GM23338 (cell line): ENCODE measurements at regions not wholly inside any gene's neighbourhood (a gene's known extent, or its start where the extent isn't known, plus 50 kb on each side); places are given as distances from the start of the nearest gene placed in this dataset.

Experiments
- ATAC-seq: fragments of 200-7000 bp; cut with Tn5 transposase; 3 replicates; pipeline ENCODE4 v1.9.1; 2020
- DNase-seq: peaks from one replicate; pipeline ENCODE4 v3.0.0-alpha.2; 2015; ENCODE audit warnings: low spot score
- H2AFZ ChIP-seq: fragments of 200-600 bp; sonication (generic); 2 replicates; pipeline ENCODE4 v1.8.0; 2016; ENCODE audit warnings: antibody characterized with exemption, mild to moderate bottlenecking, moderate library complexity
- H3F3A ChIP-seq: fragments of 200-600 bp; sonication (generic); replicated peaks from 2 replicates; pipeline ENCODE4 v1.8.0; 2017; ENCODE audit warnings: antibody characterized with exemption, mixed run types, low read depth
- H3K27ac ChIP-seq: fragments of 200-600 bp; sonication (generic); 2 replicates; pipeline ENCODE4 v1.6.1; 2016; ENCODE audit warnings: low read depth
- H3K27me3 ChIP-seq: fragments of 200-600 bp; sonication (generic); 2 replicates; pipeline ENCODE4 v1.8.0; 2016; ENCODE audit warnings: mild to moderate bottlenecking, mixed run types, moderate library complexity; ENCODE audit not compliant: insufficient read depth
- H3K36me3 ChIP-seq: fragments of 200-600 bp; sonication (generic); 2 replicates; pipeline ENCODE4 v1.8.0; 2016; ENCODE audit warnings: mild to moderate bottlenecking; ENCODE audit not compliant: insufficient read depth
- H3K4me1 ChIP-seq: fragments of 200-600 bp; sonication (generic); 2 replicates; pipeline ENCODE4 v1.8.0; 2016; ENCODE audit warnings: mild to moderate bottlenecking, moderate library complexity; ENCODE audit not compliant: insufficient read depth
- H3K4me2 ChIP-seq: fragments of 200-600 bp; sonication (generic); 2 replicates; pipeline ENCODE4 v1.7.1; 2017; ENCODE audit warnings: mixed run types
- H3K4me3 ChIP-seq: fragments of 200-600 bp; sonication (generic); 2 replicates; pipeline ENCODE4 v1.6.1; 2016; ENCODE audit warnings: mixed run types
- H3K79me2 ChIP-seq: fragments of 200-600 bp; sonication (generic); replicated peaks from 2 replicates; pipeline ENCODE4 v1.8.0; 2017; ENCODE audit warnings: mild to moderate bottlenecking; ENCODE audit not compliant: insufficient read depth
- H3K9me2 ChIP-seq: fragments of 200-600 bp; sonication (generic); 2 replicates; pipeline ENCODE4 v1.8.0; 2017; ENCODE audit not compliant: insufficient read depth
- H4K20me1 ChIP-seq: fragments of 200-600 bp; sonication (generic); replicated peaks from 2 replicates; pipeline ENCODE4 v1.8.0; 2017; ENCODE audit warnings: mild to moderate bottlenecking; ENCODE audit not compliant: insufficient read depth
- H3K27ac Mint-ChIP-seq: 2 replicates; pipeline ENCODE4 v1.8.0; 2020; ENCODE audit warnings: inconsistent platforms, mild to moderate bottlenecking, moderate library complexity, mixed read lengths
- H3K27me3 Mint-ChIP-seq: 3 replicates; pipeline ENCODE4 v1.8.0; 2022; ENCODE audit warnings: low read depth, mild to moderate bottlenecking, moderate library complexity, mixed read lengths, inconsistent platforms; ENCODE audit not compliant: insufficient read depth, poor library complexity
- H3K36me3 Mint-ChIP-seq: 3 replicates; pipeline ENCODE4 v1.8.0; 2021; ENCODE audit warnings: low read depth, mild to moderate bottlenecking, inconsistent platforms, moderate library complexity, mixed read lengths
- H3K4me1 Mint-ChIP-seq: 3 replicates; pipeline ENCODE4 v1.8.0; 2020; ENCODE audit warnings: mild to moderate bottlenecking, inconsistent platforms, mixed read lengths
- H3K4me3 Mint-ChIP-seq: 3 replicates; pipeline ENCODE4 v1.8.0; 2021; ENCODE audit warnings: moderate library complexity, mild to moderate bottlenecking, inconsistent platforms, mixed read lengths
- H3K9me3 Mint-ChIP-seq: 3 replicates; pipeline ENCODE4 v1.8.0; 2020; ENCODE audit warnings: moderate library complexity, mild to moderate bottlenecking, inconsistent platforms, mixed read lengths
- CREB1 ChIP-seq: fragments of 250-450 bp; sonication (Bioruptor Pico); IDR thresholded peaks from 2 replicates; pipeline ENCODE4 v1.5.0; 2020; ENCODE audit warnings: low read depth, mild to moderate bottlenecking, moderate library complexity
- CTCF ChIP-seq, 2 experiments: fragments of 200-600 bp in 1 of 2; sonication (generic) in 1 of 2; conservative IDR thresholded peaks; 2 replicates each; pipeline versions ENCODE4 v1.5.1 to v1.6.1; 2016 to 2017; ENCODE audit warnings: antibody characterized with exemption in 2 of 2, low read depth in 2 of 2, mild to moderate bottlenecking in 2 of 2, moderate library complexity in 1 of 2
- EZH2 ChIP-seq: fragments of 200-600 bp; sonication (generic); IDR thresholded peaks from one replicate; pipeline ENCODE4 v1.8.0; 2017; ENCODE audit warnings: antibody characterized with exemption, mild to moderate bottlenecking, low read depth; ENCODE audit not compliant: unreplicated experiment
- EZH2phosphoT487 ChIP-seq: fragments of 200-600 bp; sonication (generic); IDR thresholded peaks from one replicate; pipeline ENCODE4 v1.8.1; 2018; ENCODE audit warnings: antibody characterized with exemption; ENCODE audit not compliant: unreplicated experiment
- JUNB ChIP-seq: IDR thresholded peaks from one replicate; pipeline ENCODE4 v1.6.1; 2016; ENCODE audit warnings: antibody characterized with exemption; ENCODE audit not compliant: unreplicated experiment
- NANOG ChIP-seq: IDR thresholded peaks from 2 replicates; pipeline ENCODE4 v1.6.1; 2016; ENCODE audit warnings: antibody characterized with exemption, borderline replicate concordance
- POLR2AphosphoS5 ChIP-seq: IDR thresholded peaks from 2 replicates; pipeline ENCODE4 v1.6.1; 2016; ENCODE audit warnings: antibody characterized with exemption, low read depth
- REST ChIP-seq: IDR thresholded peaks from one replicate; pipeline ENCODE4 v1.6.1; 2018; ENCODE audit warnings: antibody characterized with exemption; ENCODE audit not compliant: unreplicated experiment
- STAT1 ChIP-seq: IDR thresholded peaks from one replicate; pipeline ENCODE4 v1.6.1; 2016; ENCODE audit warnings: antibody characterized with exemption; ENCODE audit not compliant: unreplicated experiment
- ZNF331 ChIP-seq: fragments of 250-450 bp; sonication (Bioruptor Pico); IDR thresholded peaks from 2 replicates; pipeline ENCODE4 v1.5.0; 2020; ENCODE audit warnings: low read depth, mild to moderate bottlenecking, moderate library complexity
- ZNF462 ChIP-seq: fragments of 250-450 bp; sonication (Bioruptor Pico); IDR thresholded peaks from 2 replicates; pipeline ENCODE4 v1.5.0; 2020; ENCODE audit warnings: mild to moderate bottlenecking, moderate library complexity
- TF ChIP-seq, protein P1 (sequence below): IDR thresholded peaks from 2 replicates; pipeline ENCODE4 v1.6.1; 2016; ENCODE audit warnings: antibody characterized with exemption

- TF ChIP-seq EZH2, result no peak
These were observed 70.6 kb upstream of the PHACTR1 start (continued) for GRCh38 chr6:12645941-12646340.

DNA sequence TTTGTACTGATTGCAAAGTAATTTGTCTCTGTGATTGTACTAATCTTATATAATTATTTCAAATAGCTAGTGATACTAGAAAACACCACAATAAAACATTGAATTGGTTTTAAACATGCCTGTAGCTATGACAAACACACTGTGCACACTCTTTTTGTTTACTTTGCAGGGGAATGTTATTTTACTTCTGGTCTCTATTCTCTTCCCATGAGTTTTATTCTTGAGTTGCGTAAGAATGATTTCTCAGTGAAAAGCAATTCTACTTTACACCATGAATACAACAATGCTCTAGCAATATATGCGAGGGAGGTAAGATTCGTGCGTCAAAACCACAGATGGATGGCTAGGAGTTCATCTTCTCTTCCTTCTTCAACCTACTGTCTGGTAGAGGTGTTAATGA lies 68.4 kb upstream of the PHACTR1 start:
- Histone ChIP-seq H3K4me3 (no peak overlapping the region), H3K27me3 (no peaks in the 10 kb centered on the region), H3K4me2 (no peak overlapping the region), H2AFZ (no peak overlapping the region), H4K20me1 (no peaks in the 10 kb centered on the region), H3K36me3 (no peaks in the 10 kb centered on the region), H3K27ac (no peak overlapping the region), H3K9me2 (no peaks in the 10 kb centered on the region), H3F3A (no peaks in the 10 kb centered on the region), H3K79me2 (no peaks in the 10 kb centered on the region), H3K4me1 (no peaks in the 10 kb centered on the region)
- H3K4me1 Mint-ChIP-seq, result no peaks in the 10 kb centered on the region
- TF ChIP-seq JUNB, result no peak
- no peak for TF ChIP-seq POLR2AphosphoS5
- no peak for TF ChIP-seq ZNF331 (CRISPR knock-in tag)
- no peak for TF ChIP-seq REST
- TF ChIP-seq NANOG, result no peak
- no peak for TF ChIP-seq CTCF (conservative IDR thresholded peaks at IDR 0.05; ENCODE audit: low read depth in 2 of 2)
- TF ChIP-seq STAT1, result no peak
- TF ChIP-seq EZH2phosphoT487, result no peak
- TF ChIP-seq EZH2, result no peak
- TF ChIP-seq, protein P1, sequence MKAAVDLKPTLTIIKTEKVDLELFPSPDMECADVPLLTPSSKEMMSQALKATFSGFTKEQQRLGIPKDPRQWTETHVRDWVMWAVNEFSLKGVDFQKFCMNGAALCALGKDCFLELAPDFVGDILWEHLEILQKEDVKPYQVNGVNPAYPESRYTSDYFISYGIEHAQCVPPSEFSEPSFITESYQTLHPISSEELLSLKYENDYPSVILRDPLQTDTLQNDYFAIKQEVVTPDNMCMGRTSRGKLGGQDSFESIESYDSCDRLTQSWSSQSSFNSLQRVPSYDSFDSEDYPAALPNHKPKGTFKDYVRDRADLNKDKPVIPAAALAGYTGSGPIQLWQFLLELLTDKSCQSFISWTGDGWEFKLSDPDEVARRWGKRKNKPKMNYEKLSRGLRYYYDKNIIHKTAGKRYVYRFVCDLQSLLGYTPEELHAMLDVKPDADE, result no peak
- no peak for TF ChIP-seq ZNF462
- TF ChIP-seq CREB1 (CRISPR knock-in tag), result no peak
- H3K9me3 Mint-ChIP-seq, result no peaks in the 10 kb centered on the region
- H3K27ac Mint-ChIP-seq, result no peak overlapping the region
- H3K4me3 Mint-ChIP-seq, result no peak overlapping the region
- no peak for DNase-seq
- H3K36me3 Mint-ChIP-seq, result no peaks in the 10 kb centered on the region
- no peaks in the 10 kb centered on the region for H3K27me3 Mint-ChIP-seq
- ATAC-seq, result no peak
